Stimulated activated effector memory CD8-positive, alpha-beta T cell treated with anti-CD3 and anti-CD28 coated beads, Interleukin-12 subunit alpha, Interleukin-12 subunit beta, amount 100 ng/mL, for 72 hours (primary cell): ENCODE measurements at regions not wholly inside any gene's neighbourhood (a gene's known extent, or its start where the extent isn't known, plus 50 kb on each side); places are given as distances from the start of the nearest gene placed in this dataset.

ENCODE experiments used
- ATAC-seq: fragments of 150-1000 bp; cut with Tn5 transposase; 2 replicates; pipeline ENCODE4 v1.10.0; 2021
- DNase-seq, 2 donors: peaks; one replicate each; pipeline ENCODE4 v3.0.0; 2021 to 2022; ENCODE audit warnings: low spot score in 2 of 2
- H3K27ac Mint-ChIP-seq: one replicate; pipeline ENCODE4 v1.8.0; 2022; ENCODE audit warnings: mild to moderate bottlenecking, mixed read lengths
- H3K36me3 Mint-ChIP-seq: one replicate; pipeline ENCODE4 v1.8.0; 2022; ENCODE audit warnings: mild to moderate bottlenecking, mixed read lengths
- H3K4me1 Mint-ChIP-seq: one replicate; pipeline ENCODE4 v1.8.0; 2022; ENCODE audit warnings: mixed read lengths
- H3K4me3 Mint-ChIP-seq: one replicate; pipeline ENCODE4 v1.8.0; 2022; ENCODE audit warnings: mild to moderate bottlenecking, mixed read lengths
- H3K9me3 Mint-ChIP-seq: one replicate; pipeline ENCODE4 v1.8.0; 2022; ENCODE audit warnings: mixed read lengths

DNA sequence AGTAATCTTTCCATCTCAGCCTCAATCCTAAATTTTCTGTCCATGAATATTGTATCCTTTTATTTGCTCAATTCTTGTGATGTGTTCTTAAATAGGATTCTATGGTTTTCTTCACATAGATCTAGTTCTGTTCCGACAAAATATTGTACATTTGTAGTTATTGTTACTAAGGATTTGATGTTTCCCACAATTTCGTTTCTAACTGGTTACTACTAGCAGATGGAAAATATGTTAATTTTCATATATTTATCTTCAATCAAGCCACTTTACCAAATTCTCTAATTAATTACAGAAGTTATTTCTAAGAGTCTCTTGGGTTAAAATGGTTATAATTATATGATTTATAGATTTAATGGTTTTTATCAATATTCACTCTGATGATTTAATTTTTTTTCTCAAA is 60.3 kb downstream of the SEC61B start:
- H3K4me3 Mint-ChIP-seq = no peak overlapping the region
- no peaks in the 10 kb centered on the region for H3K4me1 Mint-ChIP-seq
- no peak for ATAC-seq
- no peaks in the 10 kb centered on the region for H3K36me3 Mint-ChIP-seq
- H3K9me3 Mint-ChIP-seq = no peaks in the 10 kb centered on the region
- no peak for DNase-seq
- no peak overlapping the region for H3K27ac Mint-ChIP-seq

- H3K36me3 Mint-ChIP-seq = no peaks in the 10 kb centered on the region
- no peaks in the 10 kb centered on the region for H3K9me3 Mint-ChIP-seq
- H3K4me3 Mint-ChIP-seq = no peak overlapping the region
- H3K4me1 Mint-ChIP-seq = no peaks in the 10 kb centered on the region
- H3K27ac Mint-ChIP-seq = no peak overlapping the region
- DNase-seq (peak in 1 of 2 donors; percentile 30), ATAC-seq (no peak)
Measured at GRCh38 chr9:99285965-99286364, 63.9 kb downstream of the SEC61B start.

- Mint-ChIP-seq H3K27ac (no peak overlapping the region), H3K9me3 (no peaks in the 10 kb centered on the region), H3K4me1 (no peaks in the 10 kb centered on the region), H3K4me3 (no peak overlapping the region), H3K36me3 (no peaks in the 10 kb centered on the region)
- ATAC-seq (no peak), DNase-seq (no peak)
Measured at GRCh38 chr9:99286536-99286935, 64.5 kb downstream of the SEC61B start.

DNA sequence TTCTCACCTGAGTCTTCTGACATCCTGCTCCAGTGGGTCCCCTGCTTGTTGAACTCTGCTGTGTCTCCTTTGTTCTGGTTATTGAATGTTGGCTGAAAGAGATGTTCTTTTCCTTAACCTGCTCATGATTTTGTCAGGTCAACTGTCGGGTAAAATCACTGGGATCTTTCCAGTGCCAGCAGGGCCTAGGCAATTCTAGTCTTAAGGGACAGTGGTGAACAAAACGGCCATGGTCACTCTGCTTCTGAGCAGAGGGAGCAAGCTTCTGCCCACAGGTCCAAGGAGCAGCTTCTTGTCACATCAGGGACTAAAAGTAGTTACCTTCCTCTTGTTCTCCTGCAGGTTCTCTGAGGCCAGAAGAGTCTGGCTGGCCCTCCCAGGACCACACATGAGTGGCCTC is 65.6 kb downstream of the SEC61B start:
- no peaks in the 10 kb centered on the region for H3K9me3 Mint-ChIP-seq
- DNase-seq (peak in 1 of 2 donors; percentile 8), ATAC-seq (no peak)
- H3K27ac Mint-ChIP-seq = no peak overlapping the region
- H3K36me3 Mint-ChIP-seq = no peaks in the 10 kb centered on the region
- no peak overlapping the region for H3K4me3 Mint-ChIP-seq
- no peaks in the 10 kb centered on the region for H3K4me1 Mint-ChIP-seq

DNA sequence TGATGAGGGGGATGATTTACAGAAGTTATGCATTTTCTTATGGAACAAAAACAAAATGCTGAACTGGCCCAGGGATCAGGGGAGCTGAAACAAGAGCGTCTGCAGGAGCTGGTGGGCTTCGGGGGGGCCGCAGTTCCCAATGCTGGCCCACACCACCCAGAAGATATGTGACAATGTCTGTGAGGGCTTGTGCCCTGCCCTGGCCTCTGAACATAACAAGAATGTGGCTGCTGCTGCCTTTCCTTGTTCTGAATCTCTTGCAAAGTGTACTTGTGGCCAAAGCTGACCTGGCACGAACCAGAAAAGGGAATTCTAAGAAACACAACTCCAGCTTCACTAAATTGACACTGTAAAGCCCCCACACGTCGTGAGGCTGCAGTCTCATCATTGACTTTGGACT is 66.7 kb downstream of the SEC61B start:
- no peaks in the 10 kb centered on the region for H3K4me1 Mint-ChIP-seq
- ATAC-seq (no peak), DNase-seq (no peak)
- no peaks in the 10 kb centered on the region for H3K9me3 Mint-ChIP-seq
- no peaks in the 10 kb centered on the region for H3K36me3 Mint-ChIP-seq
- no peak overlapping the region for H3K4me3 Mint-ChIP-seq
- no peak overlapping the region for H3K27ac Mint-ChIP-seq

- ATAC-seq (no peak), DNase-seq (no peak)
- Mint-ChIP-seq H3K36me3 (no peaks in the 10 kb centered on the region), H3K27ac (no peak overlapping the region), H3K9me3 (no peaks in the 10 kb centered on the region), H3K4me3 (no peak overlapping the region), H3K4me1 (no peaks in the 10 kb centered on the region)
Measured at GRCh38 chr9:99294850-99295461, 72.9 kb downstream of the SEC61B start.

DNA sequence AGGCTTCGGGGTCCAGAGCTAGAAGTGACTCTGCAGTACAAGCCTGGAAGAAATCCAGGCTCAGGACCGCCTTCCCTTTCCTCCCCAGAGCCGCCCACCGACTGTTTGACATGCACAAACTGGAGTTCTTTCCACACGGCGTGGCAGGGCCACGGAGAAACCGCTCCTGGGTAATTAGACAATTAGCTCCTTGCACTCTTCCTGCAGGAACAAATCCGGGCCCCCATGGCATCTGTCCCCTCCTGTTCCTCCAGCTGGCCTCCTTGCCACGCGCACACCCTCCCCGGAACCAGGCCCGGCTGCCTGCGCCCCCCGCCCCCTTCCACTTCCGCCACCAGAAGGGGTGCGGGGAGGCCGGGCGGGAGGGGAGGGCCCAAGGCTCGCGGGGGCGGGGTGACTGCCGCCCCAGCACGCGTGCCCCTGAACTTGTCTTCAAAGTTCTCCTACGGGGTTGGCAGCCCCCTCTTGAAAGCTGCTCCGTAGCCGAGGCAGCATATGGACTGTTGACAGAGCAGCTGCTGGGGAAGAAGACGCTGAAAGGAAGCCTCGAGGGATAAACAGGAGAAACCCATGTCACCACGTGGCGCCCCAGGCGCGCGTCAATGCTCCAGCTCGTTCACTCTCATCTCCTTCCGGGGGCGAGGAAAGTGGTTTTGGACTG is 74.3 kb downstream of the SEC61B start:
- no peak for DNase-seq
- Mint-ChIP-seq H3K4me1 (no peaks in the 10 kb centered on the region), H3K36me3 (no peaks in the 10 kb centered on the region), H3K27ac (no peak overlapping the region), H3K4me3 (no peak overlapping the region), H3K9me3 (no peaks in the 10 kb centered on the region)
- no peak for ATAC-seq

- Mint-ChIP-seq H3K36me3 (no peaks in the 10 kb centered on the region), H3K4me1 (no peaks in the 10 kb centered on the region), H3K4me3 (no peak overlapping the region), H3K9me3 (no peaks in the 10 kb centered on the region), H3K27ac (no peak overlapping the region)
- DNase-seq (no peak), ATAC-seq (no peak)
Measured at GRCh38 chr9:99298614-99299013, 76.5 kb downstream of the SEC61B start.

DNA sequence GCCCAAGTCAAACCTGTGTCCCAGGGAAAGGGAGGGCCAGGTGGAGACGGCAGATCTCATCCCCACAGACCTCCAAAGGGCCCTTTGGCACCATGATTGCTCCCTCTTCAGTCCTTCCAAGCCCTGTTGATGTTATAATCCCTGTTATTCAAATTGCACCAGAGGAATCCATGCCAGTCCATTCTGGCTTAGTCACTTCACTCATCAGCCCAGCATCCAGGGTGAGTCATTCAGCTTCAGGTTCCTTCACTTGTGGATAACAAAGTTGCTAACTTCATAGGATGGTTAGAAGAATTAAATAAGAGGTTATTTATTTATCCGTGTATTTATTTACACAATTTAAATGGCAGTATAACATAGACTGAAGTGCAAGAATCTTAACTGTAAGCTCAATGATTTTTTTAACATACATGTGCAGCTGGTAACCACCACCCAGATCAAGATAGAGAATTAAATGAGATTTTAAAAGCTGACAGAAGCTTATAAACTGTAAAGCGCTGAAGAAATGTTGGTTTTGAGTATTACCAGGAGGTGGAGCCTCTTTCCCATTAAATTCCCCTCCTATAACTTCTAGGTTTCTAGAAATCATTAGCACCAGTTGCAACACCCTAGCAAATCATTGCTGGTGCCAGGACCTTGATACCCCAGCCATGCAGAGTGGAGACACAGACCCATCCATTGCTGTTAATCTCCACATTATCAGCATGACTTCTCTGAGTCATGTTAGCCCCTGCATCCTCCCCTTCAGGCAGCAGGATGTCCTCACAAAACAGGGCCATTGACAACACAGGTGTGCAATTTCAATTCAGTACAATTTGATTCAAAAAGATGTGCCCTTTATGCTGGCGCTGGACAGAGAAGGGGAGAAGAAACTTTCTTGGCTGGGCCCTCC is 77.4 kb downstream of the SEC61B start:
- DNase-seq (no peak), ATAC-seq (peak; percentile 8)
- H3K4me3 Mint-ChIP-seq = no peak overlapping the region
- no peak overlapping the region for H3K27ac Mint-ChIP-seq
- no peaks in the 10 kb centered on the region for H3K36me3 Mint-ChIP-seq
- no peaks in the 10 kb centered on the region for H3K9me3 Mint-ChIP-seq
- no peaks in the 10 kb centered on the region for H3K4me1 Mint-ChIP-seq

DNA sequence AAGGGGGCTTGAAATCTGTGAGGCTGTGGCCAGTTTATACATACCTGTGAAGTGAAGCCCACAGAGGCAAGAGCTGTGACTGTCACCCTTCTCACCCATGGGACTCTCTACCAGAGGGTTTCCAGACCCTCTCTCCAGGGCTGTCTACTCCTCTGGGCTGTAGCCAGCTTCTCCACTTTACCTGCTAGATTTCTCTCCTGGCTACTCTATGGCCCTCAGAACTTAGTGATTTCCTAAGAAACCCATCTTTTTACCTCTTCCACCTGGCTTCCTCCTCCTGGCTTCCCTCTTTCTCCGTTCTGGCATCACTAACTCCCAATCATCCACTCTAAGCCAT is 78.0 kb downstream of the SEC61B start:
- no peak for DNase-seq
- Mint-ChIP-seq H3K36me3 (no peaks in the 10 kb centered on the region), H3K9me3 (no peaks in the 10 kb centered on the region), H3K27ac (no peak overlapping the region), H3K4me3 (no peak overlapping the region), H3K4me1 (no peaks in the 10 kb centered on the region)
- ATAC-seq = no peak

DNA sequence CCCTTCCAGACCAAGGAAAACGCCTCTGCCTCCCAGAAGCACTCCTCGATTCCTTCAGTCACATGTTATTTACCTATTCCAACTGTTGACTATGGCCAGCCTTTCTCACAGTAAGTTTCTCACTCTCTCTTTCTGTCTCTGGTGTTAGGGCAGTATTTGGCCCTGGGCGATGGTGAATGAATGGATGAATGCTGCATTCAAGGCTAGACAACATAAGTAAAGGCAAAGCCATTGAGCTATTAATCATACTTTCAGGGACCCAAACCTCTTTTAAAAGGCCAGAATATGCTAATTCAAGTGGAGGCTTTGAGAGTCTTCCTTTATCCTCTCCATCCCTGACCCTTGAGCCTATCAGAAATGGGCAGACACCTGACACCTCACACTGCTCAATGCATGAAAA is 78.5 kb downstream of the SEC61B start:
- H3K4me1 Mint-ChIP-seq = no peaks in the 10 kb centered on the region

DNA sequence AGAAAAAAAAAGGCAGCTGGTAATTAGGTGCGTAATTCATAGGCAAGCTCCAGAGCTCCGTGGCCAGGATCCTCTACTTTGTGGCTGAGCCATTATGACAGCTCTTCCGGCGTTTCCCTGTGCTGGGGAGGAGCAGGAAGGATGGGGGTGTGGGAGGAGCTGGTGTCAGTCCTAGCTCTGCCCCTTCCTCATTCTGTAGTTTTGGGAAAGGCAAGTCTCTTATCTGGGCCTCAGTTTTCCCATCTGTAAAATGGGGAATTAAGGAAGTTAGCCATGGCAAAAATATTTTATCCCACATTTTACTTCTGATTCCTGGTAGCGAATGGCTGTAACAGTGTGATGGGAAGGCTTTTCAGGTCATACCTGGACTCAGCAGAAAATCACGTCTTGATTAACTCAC is 81.1 kb downstream of the SEC61B start:
- no peak for ATAC-seq
- no peak for DNase-seq
- Mint-ChIP-seq H3K36me3 (no peaks in the 10 kb centered on the region), H3K27ac (no peak overlapping the region), H3K9me3 (no peaks in the 10 kb centered on the region), H3K4me3 (no peak overlapping the region), H3K4me1 (no peaks in the 10 kb centered on the region)

More for the DNA sequence above, 78.5 kb downstream of the SEC61B start:
- ATAC-seq = no peak
- no peak overlapping the region for H3K4me3 Mint-ChIP-seq
- H3K9me3 Mint-ChIP-seq = no peaks in the 10 kb centered on the region
- no peak overlapping the region for H3K27ac Mint-ChIP-seq
- H3K36me3 Mint-ChIP-seq = no peaks in the 10 kb centered on the region
- no peak for DNase-seq

GRCh38 chr9:99305124-99305523 is 83.0 kb downstream of the SEC61B start:
- DNase-seq (no peak), ATAC-seq (no peak)
- Mint-ChIP-seq H3K27ac (no peak overlapping the region), H3K9me3 (no peaks in the 10 kb centered on the region), H3K36me3 (no peaks in the 10 kb centered on the region), H3K4me3 (no peak overlapping the region), H3K4me1 (no peaks in the 10 kb centered on the region)

- no peaks in the 10 kb centered on the region for H3K36me3 Mint-ChIP-seq
- H3K4me1 Mint-ChIP-seq = no peaks in the 10 kb centered on the region
- H3K27ac Mint-ChIP-seq = no peak overlapping the region
- no peak for ATAC-seq
- no peak overlapping the region for H3K4me3 Mint-ChIP-seq
- H3K9me3 Mint-ChIP-seq = no peaks in the 10 kb centered on the region
- no peak for DNase-seq
Measured at GRCh38 chr9:99305820-99306811, 84.0 kb downstream of the SEC61B start.

DNA sequence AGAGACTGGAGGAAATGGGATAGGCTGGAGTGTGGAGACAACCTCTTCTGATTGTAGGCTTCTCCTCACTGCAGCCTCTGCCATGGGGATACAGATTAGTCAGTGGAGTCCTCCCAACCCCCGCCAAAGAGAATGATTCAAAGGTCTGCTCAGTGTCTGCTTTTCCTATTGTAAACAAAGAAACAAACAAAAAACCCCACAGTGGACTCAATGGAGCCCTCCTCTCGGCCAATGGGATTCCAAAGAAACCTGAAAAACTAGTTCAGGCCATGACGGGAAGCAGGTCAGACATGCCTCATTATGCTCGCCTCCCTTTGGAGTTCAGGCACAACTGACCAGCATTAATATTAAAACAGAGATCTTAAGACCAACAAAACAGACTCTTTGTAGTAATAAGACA is 85.8 kb downstream of the SEC61B start:
- H3K9me3 Mint-ChIP-seq = no peaks in the 10 kb centered on the region
- no peak for ATAC-seq
- no peaks in the 10 kb centered on the region for H3K36me3 Mint-ChIP-seq

More for the DNA sequence above, 85.8 kb downstream of the SEC61B start:
- no peak for DNase-seq
- H3K4me1 Mint-ChIP-seq = no peaks in the 10 kb centered on the region
- no peak overlapping the region for H3K27ac Mint-ChIP-seq
- H3K4me3 Mint-ChIP-seq = no peak overlapping the region
